Skeletal muscle tissue (tissue), 3 donors: ENCODE measurements at regions not wholly inside any gene's neighbourhood (a gene's known extent, or its start where the extent isn't known, plus 50 kb on each side); places are given as distances from the start of the nearest gene placed in this dataset.
A peak's percentile ranks its signal among the peaks of the same experiment; 100 is the strongest.

ENCODE experiments used
- H3K27ac ChIP-seq: one replicate; pipeline ENCODE4 v1.7.0; 2013; ENCODE audit warnings: mild to moderate bottlenecking, low read depth, low read length, inconsistent platforms
- H3K27me3 ChIP-seq, 3 donors: one replicate each; pipeline ENCODE4 v1.7.0; 2013; ENCODE audit warnings: low read length in 3 of 3; ENCODE audit not compliant: control insufficient read depth in 3 of 3, insufficient read depth in 3 of 3
- H3K36me3 ChIP-seq, 3 donors: one replicate each; pipeline ENCODE4 v1.7.0; 2013; ENCODE audit warnings: low read length in 3 of 3; ENCODE audit not compliant: control insufficient read depth in 3 of 3, insufficient read depth in 3 of 3
- H3K4me1 ChIP-seq, 3 donors: one replicate each; pipeline ENCODE4 v1.7.0; 2013; ENCODE audit warnings: low read length in 3 of 3, mild to moderate bottlenecking in 3 of 3; ENCODE audit not compliant: control insufficient read depth in 3 of 3, insufficient read depth in 3 of 3
- H3K4me3 ChIP-seq, 3 donors: one replicate each; pipeline ENCODE4 v1.7.0; 2013; ENCODE audit warnings: low read length in 3 of 3
- H3K9ac ChIP-seq, 3 donors: one replicate each; pipeline ENCODE4 v1.7.0; 2013; ENCODE audit warnings: low read length in 3 of 3, mild to moderate bottlenecking in 3 of 3, moderate library complexity in 2 of 3, low read depth in 1 of 3
- H3K9me3 ChIP-seq, 3 donors: one replicate each; pipeline ENCODE4 v1.7.0; 2013; ENCODE audit warnings: low read length in 3 of 3; ENCODE audit not compliant: control insufficient read depth in 3 of 3
- donor health status: Osteomylitis.

DNA sequence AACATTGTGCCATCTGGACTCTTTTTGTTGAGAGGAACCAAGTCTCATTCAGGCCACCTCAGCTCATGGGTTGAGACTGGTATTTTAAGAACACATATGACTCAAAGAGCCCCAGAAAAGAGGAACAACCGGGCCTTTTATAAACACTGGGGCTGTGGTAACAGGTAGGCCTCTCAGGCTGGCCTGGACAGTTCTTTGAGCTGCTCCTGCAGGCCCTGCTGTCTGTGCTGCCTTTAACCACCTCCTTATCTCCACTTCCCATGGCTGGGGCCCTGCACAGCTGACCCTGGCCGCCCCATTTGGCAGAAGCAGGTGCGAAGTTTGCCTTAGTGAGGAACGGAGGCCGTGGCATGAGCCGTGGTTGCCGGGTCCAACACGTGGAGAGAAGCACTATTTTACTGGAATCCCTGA, 163.3 kb downstream of the RHOU start:
- H3K27ac ChIP-seq = no peak overlapping the region
- H3K4me1 ChIP-seq = peaks cover 5 to 12% (median 10%) of the 10 kb centered on the region in 3 donors
- no peak overlapping the region for H3K4me3 ChIP-seq

DNA sequence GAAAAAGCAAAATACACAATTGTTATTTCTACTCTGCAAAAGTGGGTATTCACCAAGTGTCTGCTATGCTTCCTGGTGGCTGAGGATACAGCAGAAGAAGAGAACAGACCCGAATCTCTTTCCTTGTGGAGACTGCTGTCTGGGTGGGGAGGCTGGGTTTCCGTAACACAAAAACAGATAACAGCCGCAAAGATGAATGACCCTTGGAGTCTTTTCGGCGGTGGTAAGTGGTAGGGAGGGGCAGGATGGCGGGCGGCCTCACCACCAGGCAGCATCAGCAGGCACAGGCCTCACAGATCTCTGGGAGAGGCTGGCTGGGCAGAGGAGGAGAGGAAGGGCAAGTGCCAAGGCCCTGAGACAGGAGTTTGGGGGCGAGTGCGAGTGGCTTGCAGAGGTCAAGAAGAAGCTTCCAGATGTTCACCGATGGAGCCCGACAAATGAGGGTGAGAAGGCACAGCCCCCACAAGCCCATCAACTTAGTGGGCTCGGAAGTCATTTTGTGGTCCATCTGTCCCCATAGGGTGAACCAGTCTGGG, 164.2 kb downstream of the RHOU start:
- Histone ChIP-seq H3K9ac (no peak overlapping the region), H3K9me3 (no peaks in the 10 kb centered on the region), H3K27ac (no peak overlapping the region), H3K4me1 (peaks cover 6 to 14% (median 13%) of the 10 kb centered on the region in 3 donors), H3K27me3 (peaks cover 0 to 4% (median 0%) of the 10 kb centered on the region in 3 donors), H3K36me3 (no peaks in the 10 kb centered on the region), H3K4me3 (no peak overlapping the region)

More for the DNA sequence above, 163.3 kb downstream of the RHOU start:
- H3K9ac ChIP-seq = no peak overlapping the region
- no peaks in the 10 kb centered on the region for H3K36me3 ChIP-seq
- no peaks in the 10 kb centered on the region for H3K9me3 ChIP-seq
- peaks cover 0 to under 1% (median 0%) of the 10 kb centered on the region in 3 donors for H3K27me3 ChIP-seq

DNA sequence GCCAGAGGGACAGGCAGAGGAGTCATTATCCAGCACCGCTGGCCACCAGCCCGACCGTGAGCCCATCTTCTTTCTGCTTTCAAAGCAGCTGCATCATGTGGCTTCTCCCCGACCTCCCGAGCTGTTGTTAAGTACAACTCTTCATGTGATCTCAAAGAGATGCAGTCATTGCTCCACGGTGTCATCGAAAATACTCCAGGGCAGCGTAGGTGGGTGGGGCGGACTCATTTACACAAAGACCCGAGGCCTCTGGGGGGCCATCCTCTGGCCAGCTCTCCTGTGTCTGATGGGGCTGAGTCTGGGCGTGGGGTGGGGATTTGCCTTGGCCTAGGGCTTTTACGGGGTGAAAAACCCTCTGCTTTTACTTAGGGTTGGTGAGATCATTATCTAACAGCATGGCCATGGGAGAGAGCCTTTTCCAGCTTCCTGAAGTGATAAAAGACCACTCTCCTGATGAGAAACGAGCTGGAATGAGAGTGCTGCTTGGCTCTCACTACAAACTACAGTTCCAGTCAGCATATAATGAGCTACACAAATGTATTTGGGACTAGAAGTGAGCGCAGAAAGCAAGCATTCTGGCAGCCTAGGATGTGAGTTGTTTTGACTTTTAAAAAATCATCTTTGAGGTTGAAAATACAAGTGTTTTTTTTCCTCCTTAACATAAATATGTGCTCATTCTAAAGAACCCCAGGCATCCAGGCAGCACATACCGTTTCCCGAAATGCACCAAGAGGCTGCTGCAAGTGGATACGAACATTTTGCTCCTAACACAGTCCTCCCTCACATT, 165.0 kb downstream of the RHOU start:
- Histone ChIP-seq H3K36me3 (no peaks in the 10 kb centered on the region), H3K4me1 (peaks cover 6 to 14% (median 13%) of the 10 kb centered on the region in 3 donors), H3K9ac (peak overlapping the region in 1 of 3 donors; percentile 20), H3K27ac (no peak overlapping the region), H3K27me3 (peaks cover 0 to 4% (median 0%) of the 10 kb centered on the region in 3 donors), H3K9me3 (no peaks in the 10 kb centered on the region), H3K4me3 (no peak overlapping the region)

DNA sequence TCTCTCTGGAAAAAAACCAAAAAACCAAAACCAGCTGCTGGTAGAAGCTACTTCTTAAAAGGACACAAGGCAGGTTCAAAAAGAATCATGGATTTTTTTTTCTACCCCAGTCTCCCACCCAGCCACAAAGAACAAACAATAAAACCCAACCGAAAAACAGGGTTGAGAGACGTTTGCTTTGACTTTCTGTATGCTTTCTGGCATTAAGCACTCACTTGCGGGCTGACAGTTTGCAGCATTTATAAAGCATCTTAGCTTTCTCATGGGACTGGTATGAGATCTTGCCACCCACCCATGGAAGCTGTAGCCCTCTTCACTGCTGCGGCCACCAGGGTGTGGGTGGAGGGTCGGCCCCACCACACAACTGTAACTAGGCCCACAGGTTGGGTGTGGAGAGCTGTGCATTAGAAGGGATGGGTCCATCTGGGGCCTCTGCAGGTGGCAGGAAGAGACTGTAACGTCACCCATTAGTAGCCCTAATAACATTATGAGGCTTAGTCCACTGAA, 165.7 kb downstream of the RHOU start:
- Histone ChIP-seq H3K9me3 (no peaks in the 10 kb centered on the region), H3K9ac (no peak overlapping the region), H3K27ac (no peak overlapping the region), H3K36me3 (no peaks in the 10 kb centered on the region), H3K4me3 (no peak overlapping the region), H3K27me3 (peaks cover 0 to 4% (median 0%) of the 10 kb centered on the region in 3 donors), H3K4me1 (peaks cover 6 to 14% (median 13%) of the 10 kb centered on the region in 3 donors)

DNA sequence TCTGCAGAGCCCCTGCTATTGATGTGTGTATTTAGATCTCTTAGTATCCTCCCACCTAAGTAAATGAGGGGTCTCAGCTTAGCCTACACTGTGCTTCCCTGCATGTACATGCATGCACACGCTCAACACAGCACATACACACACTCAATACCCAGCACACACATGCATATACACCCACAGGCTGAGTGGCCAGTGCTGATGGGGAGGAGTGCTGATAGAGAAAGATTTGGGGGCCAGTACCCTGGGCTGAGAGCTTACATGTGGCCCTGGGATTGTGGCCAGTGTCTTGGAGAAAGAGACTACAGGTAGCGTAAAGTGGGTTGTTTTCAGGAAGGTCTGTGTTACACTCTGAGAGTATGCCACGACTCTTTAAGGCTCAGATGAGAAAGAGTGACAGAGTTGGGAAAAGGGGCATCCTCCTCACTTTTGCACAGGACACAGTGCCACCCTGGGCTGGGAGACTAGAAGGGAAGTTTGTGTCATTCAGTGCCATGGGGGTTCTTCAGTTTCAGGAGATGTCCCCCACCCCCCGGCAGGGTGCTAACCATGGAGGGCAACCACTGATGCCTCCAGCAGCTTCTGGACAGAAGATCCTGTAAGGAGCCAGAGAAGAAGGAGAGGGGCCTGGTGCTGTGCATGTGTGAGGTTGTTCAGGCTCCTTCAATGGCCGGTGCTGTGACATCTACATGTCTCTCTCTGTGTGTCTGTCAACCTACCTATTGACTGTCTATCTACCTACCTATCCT, 166.8 kb downstream of the RHOU start:
- Histone ChIP-seq H3K4me3 (no peak overlapping the region), H3K27me3 (peaks cover 0 to 4% (median 0%) of the 10 kb centered on the region in 3 donors), H3K9me3 (no peaks in the 10 kb centered on the region), H3K27ac (no peak overlapping the region), H3K36me3 (no peaks in the 10 kb centered on the region), H3K4me1 (peaks cover 6 to 14% (median 13%) of the 10 kb centered on the region in 3 donors), H3K9ac (no peak overlapping the region)

DNA sequence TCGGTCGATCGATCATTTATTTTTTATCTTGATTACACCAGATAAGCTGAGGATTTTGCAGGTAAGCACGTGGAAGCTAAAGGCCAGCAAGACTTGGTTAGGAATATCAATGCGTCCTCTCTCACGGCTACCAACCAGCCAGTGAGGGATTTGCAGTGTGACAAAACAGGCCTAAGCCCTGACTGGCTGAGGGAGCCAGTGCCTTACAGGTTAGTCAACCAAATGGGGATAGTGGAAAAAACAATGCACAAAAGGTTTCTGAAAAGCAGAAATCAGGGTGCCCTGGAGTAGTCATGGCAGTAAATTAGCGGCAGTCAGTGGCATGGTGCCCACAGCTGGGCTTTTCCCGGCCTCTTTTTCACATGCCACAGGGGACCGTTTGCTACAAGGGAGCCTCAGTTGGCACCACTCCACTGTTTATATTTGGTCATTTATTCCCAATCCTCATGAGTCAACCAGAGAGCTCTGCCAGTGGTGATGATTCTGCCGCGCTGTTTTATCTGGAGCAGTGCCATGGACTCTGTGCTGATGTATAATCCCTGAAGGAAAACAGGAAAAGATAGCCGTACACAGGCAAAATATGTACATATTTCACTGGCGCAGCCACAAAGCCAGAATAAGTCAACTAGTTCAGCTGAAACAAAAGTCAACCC, 167.6 kb downstream of the RHOU start:
- no peak overlapping the region for H3K27ac ChIP-seq
- peaks cover 6 to 14% (median 13%) of the 10 kb centered on the region in 3 donors for H3K4me1 ChIP-seq
- H3K27me3 ChIP-seq = peaks cover 0 to 4% (median 0%) of the 10 kb centered on the region in 3 donors
- H3K9me3 ChIP-seq = no peaks in the 10 kb centered on the region
- no peaks in the 10 kb centered on the region for H3K36me3 ChIP-seq
- H3K9ac ChIP-seq = no peak overlapping the region
- no peak overlapping the region for H3K4me3 ChIP-seq

DNA sequence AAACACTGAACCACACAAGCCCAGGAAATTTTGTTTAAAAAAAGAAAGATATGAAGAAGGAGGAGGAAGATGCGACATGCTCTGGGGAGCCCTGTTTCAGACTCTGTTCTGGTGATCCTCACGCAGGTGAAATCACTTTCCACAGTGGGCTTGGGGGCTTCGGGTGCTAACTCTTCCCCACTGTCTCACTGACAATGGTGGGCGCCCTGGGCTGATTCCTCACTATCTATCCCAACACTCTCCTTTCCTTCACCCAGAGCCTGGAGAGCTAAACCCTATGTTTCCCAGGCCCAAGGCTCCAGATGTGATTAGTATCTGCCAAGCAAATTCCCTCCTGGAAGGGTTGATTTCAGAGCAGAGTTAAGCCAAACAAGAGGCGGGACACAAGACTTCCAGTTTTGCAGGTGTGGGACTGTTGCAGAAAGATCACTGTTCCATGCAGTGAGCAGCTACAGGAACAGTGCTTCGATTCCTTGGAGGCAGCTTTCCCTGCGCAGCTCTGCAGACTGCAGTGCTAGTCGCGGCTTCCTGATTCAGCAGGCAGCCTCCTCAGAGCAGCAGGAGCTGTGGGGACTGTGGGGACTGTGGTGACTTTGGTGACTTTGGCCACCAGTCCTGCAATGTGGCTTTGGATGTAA, 168.3 kb downstream of the RHOU start:
- H3K9me3 ChIP-seq = no peaks in the 10 kb centered on the region
- peaks cover 0 to 4% (median 0%) of the 10 kb centered on the region in 3 donors for H3K27me3 ChIP-seq
- peaks cover 6 to 14% (median 13%) of the 10 kb centered on the region in 3 donors for H3K4me1 ChIP-seq
- no peaks in the 10 kb centered on the region for H3K36me3 ChIP-seq
- H3K9ac ChIP-seq = no peak overlapping the region
- H3K4me3 ChIP-seq = no peak overlapping the region
- H3K27ac ChIP-seq = no peak overlapping the region

DNA sequence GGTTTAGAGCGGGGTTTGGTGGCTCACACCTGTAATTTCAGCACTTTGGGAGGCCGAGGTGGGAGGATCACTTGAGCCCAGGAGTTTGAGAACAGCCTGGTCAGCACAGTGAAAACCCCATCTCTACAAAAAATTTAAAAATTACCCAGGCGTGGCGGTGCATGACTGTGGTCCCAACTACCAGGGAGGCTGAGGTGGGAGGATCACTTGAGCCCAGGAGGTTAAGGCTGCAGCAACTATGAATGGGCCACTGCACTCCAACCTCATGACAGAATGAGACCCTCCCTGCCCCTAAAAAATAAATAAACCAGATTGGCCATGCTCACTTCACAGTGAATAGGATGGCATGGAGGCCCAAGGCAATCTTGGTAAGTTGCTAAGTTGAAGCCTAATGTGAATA, 168.9 kb downstream of the RHOU start:
- no peak overlapping the region for H3K9ac ChIP-seq
- H3K27ac ChIP-seq = no peak overlapping the region
- no peaks in the 10 kb centered on the region for H3K36me3 ChIP-seq
- H3K9me3 ChIP-seq = no peaks in the 10 kb centered on the region
- peaks cover 0 to 4% (median 0%) of the 10 kb centered on the region in 3 donors for H3K27me3 ChIP-seq
- peaks cover 6 to 14% (median 13%) of the 10 kb centered on the region in 3 donors for H3K4me1 ChIP-seq
- no peak overlapping the region for H3K4me3 ChIP-seq

DNA sequence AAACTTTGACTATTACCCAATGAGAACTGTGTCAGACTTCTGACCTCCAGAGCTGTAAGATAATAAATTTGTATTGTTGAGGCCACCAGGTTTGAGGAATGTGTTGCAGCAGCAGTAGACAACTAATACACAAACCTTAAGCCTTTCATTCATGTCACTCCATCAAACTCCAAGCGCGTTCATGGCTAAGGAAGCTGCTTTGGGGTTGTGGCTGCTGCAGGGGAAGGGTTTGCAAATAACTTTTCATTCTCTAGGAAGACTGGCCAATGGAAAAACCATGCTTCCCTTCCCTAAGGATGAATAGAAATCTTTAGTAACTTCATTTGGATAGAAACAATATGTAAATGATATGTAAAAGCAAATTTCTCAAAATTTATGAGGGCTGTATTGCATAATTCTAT, 170.4 kb downstream of the RHOU start:
- H3K9me3 ChIP-seq = no peaks in the 10 kb centered on the region
- H3K36me3 ChIP-seq = no peaks in the 10 kb centered on the region

More for the DNA sequence above, 170.4 kb downstream of the RHOU start:
- Histone ChIP-seq H3K9ac (no peak overlapping the region), H3K4me3 (no peak overlapping the region), H3K27ac (no peak overlapping the region), H3K27me3 (peaks cover 0 to 4% (median 0%) of the 10 kb centered on the region in 3 donors), H3K4me1 (peaks cover 6 to 14% (median 13%) of the 10 kb centered on the region in 3 donors)
